ENCODE measurements at regions not wholly inside any gene's neighbourhood (a gene's known extent, or its start where the extent isn't known, plus 50 kb on each side); places are given as distances from the start of the nearest gene placed in this dataset.

- no peak for DNase-seq (ENCODE audit: low read depth)
- TF ChIP-seq, protein P1, sequence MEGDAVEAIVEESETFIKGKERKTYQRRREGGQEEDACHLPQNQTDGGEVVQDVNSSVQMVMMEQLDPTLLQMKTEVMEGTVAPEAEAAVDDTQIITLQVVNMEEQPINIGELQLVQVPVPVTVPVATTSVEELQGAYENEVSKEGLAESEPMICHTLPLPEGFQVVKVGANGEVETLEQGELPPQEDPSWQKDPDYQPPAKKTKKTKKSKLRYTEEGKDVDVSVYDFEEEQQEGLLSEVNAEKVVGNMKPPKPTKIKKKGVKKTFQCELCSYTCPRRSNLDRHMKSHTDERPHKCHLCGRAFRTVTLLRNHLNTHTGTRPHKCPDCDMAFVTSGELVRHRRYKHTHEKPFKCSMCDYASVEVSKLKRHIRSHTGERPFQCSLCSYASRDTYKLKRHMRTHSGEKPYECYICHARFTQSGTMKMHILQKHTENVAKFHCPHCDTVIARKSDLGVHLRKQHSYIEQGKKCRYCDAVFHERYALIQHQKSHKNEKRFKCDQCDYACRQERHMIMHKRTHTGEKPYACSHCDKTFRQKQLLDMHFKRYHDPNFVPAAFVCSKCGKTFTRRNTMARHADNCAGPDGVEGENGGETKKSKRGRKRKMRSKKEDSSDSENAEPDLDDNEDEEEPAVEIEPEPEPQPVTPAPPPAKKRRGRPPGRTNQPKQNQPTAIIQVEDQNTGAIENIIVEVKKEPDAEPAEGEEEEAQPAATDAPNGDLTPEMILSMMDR (conservative IDR thresholded peaks at IDR 0.05; ENCODE audit: control insufficient read depth, insufficient read depth, low read depth, low read length) = no peak
- no peak overlapping the region for H3K4me3 ChIP-seq (ENCODE audit: control insufficient read depth, low read depth, low read length)
These were observed 164.9 kb upstream of the SETMAR start for GRCh38 chr3:4138150-4138785.

GRCh38 chr3:4138786-4139431, 164.3 kb upstream of the SETMAR start:
- no peak for DNase-seq (ENCODE audit: low read depth)
- TF ChIP-seq, protein P1 (conservative IDR thresholded peaks at IDR 0.05; ENCODE audit: control insufficient read depth, insufficient read depth, low read depth, low read length) = no peak
- H3K4me3 ChIP-seq (ENCODE audit: control insufficient read depth, low read depth, low read length) = no peak overlapping the region

GRCh38 chr3:4139462-4140140, 163.6 kb upstream of the SETMAR start:
- no peak overlapping the region for H3K4me3 ChIP-seq (ENCODE audit: control insufficient read depth, low read depth, low read length)
- TF ChIP-seq, protein P1 (conservative IDR thresholded peaks at IDR 0.05; ENCODE audit: control insufficient read depth, insufficient read depth, low read depth, low read length) = no peak
- DNase-seq (ENCODE audit: low read depth) = no peak

GRCh38 chr3:4140921-4141320, 162.2 kb upstream of the SETMAR start:
- TF ChIP-seq, protein P1 (conservative IDR thresholded peaks at IDR 0.05; ENCODE audit: control insufficient read depth, insufficient read depth, low read depth, low read length) = no peak

GRCh38 chr3:4147556-4148118, 155.5 kb upstream of the SETMAR start:
- TF ChIP-seq, protein P1 (conservative IDR thresholded peaks at IDR 0.05; ENCODE audit: control insufficient read depth, insufficient read depth, low read depth, low read length) = no peak
- H3K4me3 ChIP-seq (ENCODE audit: control insufficient read depth, low read depth, low read length) = no peak overlapping the region
- no peak for DNase-seq (ENCODE audit: low read depth)

More at GRCh38 chr3:4140921-4141320, 162.2 kb upstream of the SETMAR start:
- no peak overlapping the region for H3K4me3 ChIP-seq (ENCODE audit: control insufficient read depth, low read depth, low read length)
- DNase-seq (ENCODE audit: low read depth) = no peak

DNA sequence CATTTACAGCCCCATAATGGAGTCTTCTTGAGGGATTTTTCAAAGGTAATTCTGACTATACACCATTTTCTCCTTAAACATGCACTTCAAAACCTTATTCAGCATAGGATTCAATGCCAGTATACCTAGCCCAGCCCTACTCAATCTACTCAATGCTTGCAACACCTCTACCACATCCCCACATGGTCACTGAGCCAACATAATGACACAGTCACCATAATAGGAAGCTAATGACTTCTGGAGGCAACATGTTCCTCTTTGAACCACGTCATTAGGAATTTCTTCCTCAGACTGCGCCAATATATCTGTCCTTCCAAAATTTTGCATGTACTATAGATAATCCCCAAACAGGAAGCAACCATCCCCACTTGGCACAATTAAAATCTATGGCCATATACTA, 153.9 kb upstream of the SETMAR start:
- no peak for DNase-seq (ENCODE audit: low read depth)
- H3K4me3 ChIP-seq (ENCODE audit: control insufficient read depth, low read depth, low read length) = no peak overlapping the region
- TF ChIP-seq, protein P1 (conservative IDR thresholded peaks at IDR 0.05; ENCODE audit: control insufficient read depth, insufficient read depth, low read depth, low read length) = no peak

All from fibroblast of mammary gland (primary cell).